T-helper 2 cell treated with Interferon-gamma antibody and Interleukin-4, amounts not matched to agents 5 μg/mL and 100 μg/mL, for 36 hours (primary cell): ENCODE measurements at regions not wholly inside any gene's neighbourhood (a gene's known extent, or its start where the extent isn't known, plus 50 kb on each side); places are given as distances from the start of the nearest gene placed in this dataset.

Experiments used
- DNase-seq: peaks from one replicate; pipeline ENCODE4 v3.0.0; 2021; ENCODE audit warnings: low spot score
- H3K27ac Mint-ChIP-seq: one replicate; pipeline ENCODE4 v1.8.0; 2021; ENCODE audit warnings: mild to moderate bottlenecking, mixed read lengths
- H3K27me3 Mint-ChIP-seq: one replicate; pipeline ENCODE4 v1.8.0; 2021; ENCODE audit warnings: low read depth, mixed read lengths
- H3K36me3 Mint-ChIP-seq: one replicate; pipeline ENCODE4 v1.8.0; 2021; ENCODE audit warnings: low read depth, mixed read lengths
- H3K4me1 Mint-ChIP-seq: one replicate; pipeline ENCODE4 v1.8.0; 2021; ENCODE audit warnings: low read depth, mixed read lengths
- H3K4me3 Mint-ChIP-seq: one replicate; pipeline ENCODE4 v1.8.0; 2022; ENCODE audit warnings: mild to moderate bottlenecking, moderate library complexity, mixed read lengths
- H3K9me3 Mint-ChIP-seq: one replicate; pipeline ENCODE4 v1.8.0; 2021; ENCODE audit warnings: mixed read lengths

DNA sequence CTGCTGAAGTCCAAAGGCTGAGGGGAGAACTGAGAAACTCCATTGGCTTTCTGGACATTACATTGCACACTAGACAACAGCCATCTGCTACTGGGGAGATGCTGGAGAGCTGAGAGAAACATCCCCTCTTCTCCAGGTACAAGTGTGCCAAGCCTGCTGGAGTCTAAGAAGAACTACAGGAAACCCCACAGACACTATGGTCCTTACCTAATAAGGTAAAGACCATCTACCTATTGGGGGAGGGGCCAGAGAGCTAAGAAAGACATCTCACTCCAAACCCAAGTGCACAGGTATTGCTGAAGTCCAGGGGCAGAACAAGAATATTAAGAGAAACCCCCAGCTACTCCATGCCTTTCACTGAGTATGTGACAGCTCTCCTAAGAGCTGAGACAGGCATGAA is 338.7 kb upstream of the NCKAP5 start:
- Mint-ChIP-seq H3K27ac (no peak overlapping the region), H3K36me3 (no peaks in the 10 kb centered on the region), H3K9me3 (peaks cover 4% of the 10 kb centered on the region), H3K4me1 (no peaks in the 10 kb centered on the region), H3K27me3 (peaks cover 2% of the 10 kb centered on the region), H3K4me3 (no peak overlapping the region)
- no peak for DNase-seq

GRCh38 chr2:133908171-133908570 is 339.9 kb upstream of the NCKAP5 start:
- peaks cover 2% of the 10 kb centered on the region for H3K27me3 Mint-ChIP-seq
- no peak overlapping the region for H3K27ac Mint-ChIP-seq
- H3K36me3 Mint-ChIP-seq = no peaks in the 10 kb centered on the region
- H3K4me3 Mint-ChIP-seq = no peak overlapping the region
- no peaks in the 10 kb centered on the region for H3K4me1 Mint-ChIP-seq
- H3K9me3 Mint-ChIP-seq = peaks cover 4% of the 10 kb centered on the region
- DNase-seq = no peak

DNA sequence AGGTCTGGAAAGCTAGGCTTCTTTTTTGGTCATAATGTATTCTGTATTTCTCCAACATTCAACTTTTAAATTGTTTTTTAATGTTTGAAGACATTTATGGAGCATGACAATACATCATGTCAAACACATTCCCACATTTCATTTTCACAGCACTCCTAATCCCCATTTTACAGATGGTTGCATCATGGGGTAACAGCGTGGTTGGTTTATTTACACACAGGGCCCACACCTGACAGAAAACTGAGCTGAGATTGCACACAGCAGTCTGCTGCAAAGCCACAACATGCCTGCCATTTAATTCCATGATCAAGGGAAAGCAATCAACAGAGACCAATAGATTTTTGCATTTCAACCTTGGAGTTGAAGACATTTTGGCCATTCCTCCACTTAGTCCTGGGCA is 335.7 kb upstream of the MGAT5 start:
- no peak for DNase-seq
- no peaks in the 10 kb centered on the region for H3K4me1 Mint-ChIP-seq
- no peaks in the 10 kb centered on the region for H3K27me3 Mint-ChIP-seq
- no peak overlapping the region for H3K27ac Mint-ChIP-seq
- H3K9me3 Mint-ChIP-seq = no peaks in the 10 kb centered on the region
- no peaks in the 10 kb centered on the region for H3K36me3 Mint-ChIP-seq
- H3K4me3 Mint-ChIP-seq = no peak overlapping the region

DNA sequence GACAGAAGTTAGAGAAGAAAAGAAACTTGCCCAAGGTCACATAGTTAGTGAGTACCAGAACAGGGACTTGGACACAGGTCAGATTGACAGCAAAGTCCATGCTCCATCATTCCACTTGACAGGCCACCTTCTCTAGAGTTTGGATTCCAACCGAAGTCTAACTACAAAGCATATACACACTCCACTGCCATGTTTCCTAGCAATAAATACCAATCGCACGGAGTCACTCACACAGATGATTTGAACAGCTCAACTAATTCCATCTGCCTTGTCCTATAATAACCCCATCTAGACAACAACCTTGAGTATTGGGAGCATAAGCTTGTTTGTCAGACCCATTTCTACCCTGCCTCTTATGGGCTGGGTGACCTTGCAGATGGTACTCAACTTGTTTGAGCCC is 334.6 kb upstream of the MGAT5 start:
- DNase-seq = no peak
- no peaks in the 10 kb centered on the region for H3K9me3 Mint-ChIP-seq

GRCh38 chr2:133927894-133928293 is 326.0 kb upstream of the MGAT5 start:
- Mint-ChIP-seq H3K27ac (no peak overlapping the region), H3K4me3 (no peak overlapping the region), H3K36me3 (no peaks in the 10 kb centered on the region), H3K9me3 (no peaks in the 10 kb centered on the region), H3K4me1 (no peaks in the 10 kb centered on the region), H3K27me3 (no peaks in the 10 kb centered on the region)
- no peak for DNase-seq

More for the DNA sequence above, 334.6 kb upstream of the MGAT5 start:
- Mint-ChIP-seq H3K4me3 (no peak overlapping the region), H3K27me3 (no peaks in the 10 kb centered on the region), H3K4me1 (no peaks in the 10 kb centered on the region), H3K27ac (no peak overlapping the region), H3K36me3 (no peaks in the 10 kb centered on the region)

DNA sequence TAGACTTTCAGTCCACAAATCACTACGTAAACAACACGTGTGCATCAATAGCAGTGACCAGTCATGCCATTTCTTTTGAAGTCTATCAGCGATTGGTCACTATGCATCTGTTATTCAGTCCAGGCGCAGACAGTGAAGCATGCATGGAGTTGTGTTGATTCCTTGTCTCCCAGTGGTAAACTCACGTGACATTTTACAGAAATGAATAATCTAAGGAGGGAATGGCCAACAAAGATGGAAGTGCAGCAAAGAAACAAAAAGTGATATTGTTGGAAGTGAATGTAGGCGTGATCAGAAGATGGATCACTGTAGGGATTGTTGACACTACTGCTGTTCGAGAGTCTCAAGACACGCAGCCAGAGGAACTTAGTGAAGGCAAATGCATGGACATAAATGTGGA is 317.8 kb upstream of the MGAT5 start:
- H3K9me3 Mint-ChIP-seq = no peaks in the 10 kb centered on the region
- H3K27ac Mint-ChIP-seq = no peak overlapping the region
- no peak overlapping the region for H3K4me3 Mint-ChIP-seq
- no peaks in the 10 kb centered on the region for H3K4me1 Mint-ChIP-seq
- DNase-seq = no peak
- no peaks in the 10 kb centered on the region for H3K36me3 Mint-ChIP-seq
- H3K27me3 Mint-ChIP-seq = peaks cover 2% of the 10 kb centered on the region

DNA sequence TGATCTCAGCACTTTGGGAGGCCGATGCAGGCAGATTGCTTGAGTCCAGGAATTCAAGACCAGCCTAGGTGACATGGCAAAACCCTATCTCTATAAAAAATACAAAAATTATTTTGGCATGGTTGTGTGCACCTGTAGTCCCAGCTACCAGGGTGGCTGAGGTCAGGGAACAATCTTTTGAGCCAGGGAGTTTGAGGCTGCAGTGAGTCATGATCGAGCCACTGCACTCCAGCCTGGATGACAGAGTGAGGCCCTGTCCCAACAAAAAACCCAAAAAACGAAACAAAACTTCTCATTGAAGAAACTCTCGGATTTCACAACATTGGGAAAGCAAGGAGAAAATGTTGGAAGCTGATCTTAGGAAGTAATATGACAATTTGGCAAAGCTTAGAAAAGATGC is 317.3 kb upstream of the MGAT5 start:
- H3K27me3 Mint-ChIP-seq = peaks cover 2% of the 10 kb centered on the region
- DNase-seq = no peak
- H3K4me3 Mint-ChIP-seq = no peak overlapping the region
- no peak overlapping the region for H3K27ac Mint-ChIP-seq
- no peaks in the 10 kb centered on the region for H3K36me3 Mint-ChIP-seq
- H3K4me1 Mint-ChIP-seq = no peaks in the 10 kb centered on the region
- H3K9me3 Mint-ChIP-seq = no peaks in the 10 kb centered on the region

DNA sequence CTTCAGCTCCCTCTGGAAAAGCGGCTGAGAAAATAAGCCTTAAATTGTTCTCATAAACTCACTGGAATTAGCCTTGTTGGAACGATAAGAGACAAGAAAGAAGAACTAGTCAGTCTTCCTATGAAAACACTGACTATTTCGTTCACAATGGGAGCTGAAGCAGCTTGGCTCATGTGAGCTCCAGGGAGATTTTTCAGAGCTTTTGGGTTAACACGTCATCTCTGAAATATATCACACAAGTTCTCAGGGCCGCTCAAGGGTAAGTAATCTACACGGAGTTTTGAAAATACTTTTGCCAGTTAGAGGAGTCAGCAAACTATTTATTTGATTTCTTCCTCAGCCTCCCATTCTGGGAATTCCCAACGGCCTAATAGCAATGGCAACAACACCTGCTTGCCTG is 316.2 kb upstream of the MGAT5 start:
- Mint-ChIP-seq H3K9me3 (no peaks in the 10 kb centered on the region), H3K27me3 (peaks cover 2% of the 10 kb centered on the region), H3K4me3 (no peak overlapping the region), H3K36me3 (no peaks in the 10 kb centered on the region), H3K4me1 (no peaks in the 10 kb centered on the region), H3K27ac (no peak overlapping the region)
- no peak for DNase-seq

DNA sequence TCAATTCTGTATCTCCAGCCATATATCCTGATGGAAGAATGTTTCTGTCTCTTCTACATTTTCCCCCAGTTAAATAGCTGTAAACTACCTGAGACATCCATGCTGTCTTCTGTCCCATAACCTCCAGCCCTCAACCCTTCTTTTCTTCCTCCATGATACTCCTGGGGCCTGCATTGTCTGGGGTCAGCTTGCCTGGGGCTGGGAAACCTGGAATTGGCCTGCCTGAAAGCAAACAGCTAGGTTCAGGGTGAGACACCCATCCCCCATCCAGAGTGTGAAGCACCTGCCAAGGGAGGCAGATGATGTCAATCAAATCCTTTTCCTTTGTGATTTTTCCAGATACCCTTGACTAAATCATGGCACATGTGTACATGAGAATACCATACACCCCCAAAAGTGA is 313.7 kb upstream of the MGAT5 start:
- DNase-seq = no peak
- Mint-ChIP-seq H3K4me3 (no peak overlapping the region), H3K27me3 (peaks cover 2% of the 10 kb centered on the region), H3K27ac (no peak overlapping the region), H3K9me3 (no peaks in the 10 kb centered on the region), H3K36me3 (no peaks in the 10 kb centered on the region), H3K4me1 (no peaks in the 10 kb centered on the region)

DNA sequence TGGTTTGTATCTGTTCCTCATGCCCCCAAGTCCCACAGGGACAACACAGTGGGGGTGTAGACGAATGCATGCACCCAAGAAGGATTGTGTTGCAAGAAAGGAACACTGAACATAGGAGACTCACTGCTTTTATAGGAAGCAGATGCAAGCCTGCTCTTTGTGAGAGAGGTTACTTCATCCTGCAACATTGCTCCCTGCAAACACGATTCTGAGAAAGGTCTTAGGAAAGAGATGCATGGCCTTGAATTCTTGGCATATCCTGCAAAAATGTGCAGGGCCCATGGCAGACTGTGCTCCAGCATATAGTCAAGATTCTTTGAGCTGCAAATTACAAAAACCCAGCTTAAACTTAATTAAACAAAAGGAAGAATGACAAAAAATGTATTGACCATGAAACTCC is 312.2 kb upstream of the MGAT5 start:
- DNase-seq = no peak
- no peaks in the 10 kb centered on the region for H3K36me3 Mint-ChIP-seq

DNA sequence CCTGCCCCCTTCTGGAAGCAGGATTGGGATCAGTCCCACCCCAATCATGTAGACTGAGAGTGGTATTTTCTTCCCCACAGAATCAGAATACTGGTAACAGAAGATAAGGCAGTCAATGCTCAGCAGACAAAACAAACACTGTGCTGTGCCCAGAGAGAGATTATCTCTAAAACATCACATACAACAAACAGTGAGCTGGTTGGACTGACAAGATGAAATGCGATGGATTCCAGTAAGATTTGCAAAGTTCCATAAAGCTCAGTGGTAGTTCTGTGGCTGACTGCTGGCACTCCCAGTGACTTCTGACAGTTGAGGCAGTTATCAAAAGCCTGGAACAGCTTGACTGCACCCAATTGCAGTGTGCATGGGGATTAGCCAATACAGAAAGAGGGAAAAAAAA is 311.5 kb upstream of the MGAT5 start:
- Mint-ChIP-seq H3K4me1 (no peaks in the 10 kb centered on the region), H3K27me3 (no peaks in the 10 kb centered on the region), H3K4me3 (no peak overlapping the region), H3K36me3 (no peaks in the 10 kb centered on the region), H3K9me3 (no peaks in the 10 kb centered on the region), H3K27ac (no peak overlapping the region)
- DNase-seq = no peak

More for the DNA sequence above, 312.2 kb upstream of the MGAT5 start:
- H3K27me3 Mint-ChIP-seq = peaks cover 2% of the 10 kb centered on the region
- no peak overlapping the region for H3K4me3 Mint-ChIP-seq
- no peaks in the 10 kb centered on the region for H3K9me3 Mint-ChIP-seq
- H3K4me1 Mint-ChIP-seq = no peaks in the 10 kb centered on the region
- no peak overlapping the region for H3K27ac Mint-ChIP-seq

- Mint-ChIP-seq H3K27me3 (no peaks in the 10 kb centered on the region), H3K4me1 (no peaks in the 10 kb centered on the region), H3K27ac (no peak overlapping the region), H3K9me3 (no peaks in the 10 kb centered on the region), H3K4me3 (no peak overlapping the region), H3K36me3 (no peaks in the 10 kb centered on the region)
- DNase-seq = no peak
These were observed 310.8 kb upstream of the MGAT5 start for GRCh38 chr2:133943108-133943507.

DNA sequence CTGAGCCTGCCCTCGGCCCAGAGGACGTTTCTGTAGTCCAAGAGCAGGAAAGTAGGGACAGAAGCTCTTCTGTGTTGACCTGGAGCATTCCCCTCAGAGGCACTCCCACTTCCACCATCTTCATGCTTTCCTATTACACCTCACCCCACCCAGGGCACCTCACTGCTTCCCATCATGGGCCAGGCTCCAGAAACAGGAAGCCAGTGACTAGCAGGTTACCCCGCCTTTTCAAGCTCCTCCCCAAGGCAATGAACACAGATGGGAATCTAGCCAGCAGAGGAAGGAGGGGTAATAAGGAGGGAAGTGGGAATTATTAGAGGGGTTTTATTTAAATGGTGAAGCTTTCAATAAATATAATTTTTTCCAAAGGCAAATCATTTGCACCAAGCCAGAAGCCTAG is 308.8 kb upstream of the MGAT5 start:
- Mint-ChIP-seq H3K4me3 (no peak overlapping the region), H3K9me3 (no peaks in the 10 kb centered on the region), H3K36me3 (no peaks in the 10 kb centered on the region), H3K4me1 (no peaks in the 10 kb centered on the region), H3K27ac (no peak overlapping the region), H3K27me3 (no peaks in the 10 kb centered on the region)
- DNase-seq = no peak

DNA sequence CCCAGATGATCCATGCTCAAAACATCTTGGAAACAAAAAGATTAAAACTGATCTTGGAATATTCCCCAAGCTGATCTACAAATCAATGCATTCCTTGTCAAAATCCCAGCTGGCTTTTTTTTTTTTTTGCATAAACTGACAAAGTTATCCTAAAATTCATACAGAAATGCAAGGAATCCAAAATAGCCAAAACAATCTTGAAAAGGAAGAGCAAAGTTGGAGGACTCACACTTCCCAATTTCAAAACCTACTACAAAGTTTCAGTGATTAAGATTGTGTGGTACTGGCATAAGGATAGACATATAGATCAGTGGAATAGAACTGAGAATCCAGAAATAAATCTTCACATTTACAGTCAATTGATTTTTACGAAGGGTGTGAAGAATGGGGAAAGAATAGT is 306.8 kb upstream of the MGAT5 start:
- Mint-ChIP-seq H3K27me3 (peaks cover 2% of the 10 kb centered on the region), H3K4me1 (no peaks in the 10 kb centered on the region), H3K36me3 (no peaks in the 10 kb centered on the region), H3K4me3 (no peak overlapping the region), H3K9me3 (no peaks in the 10 kb centered on the region), H3K27ac (no peak overlapping the region)
- DNase-seq = no peak

DNA sequence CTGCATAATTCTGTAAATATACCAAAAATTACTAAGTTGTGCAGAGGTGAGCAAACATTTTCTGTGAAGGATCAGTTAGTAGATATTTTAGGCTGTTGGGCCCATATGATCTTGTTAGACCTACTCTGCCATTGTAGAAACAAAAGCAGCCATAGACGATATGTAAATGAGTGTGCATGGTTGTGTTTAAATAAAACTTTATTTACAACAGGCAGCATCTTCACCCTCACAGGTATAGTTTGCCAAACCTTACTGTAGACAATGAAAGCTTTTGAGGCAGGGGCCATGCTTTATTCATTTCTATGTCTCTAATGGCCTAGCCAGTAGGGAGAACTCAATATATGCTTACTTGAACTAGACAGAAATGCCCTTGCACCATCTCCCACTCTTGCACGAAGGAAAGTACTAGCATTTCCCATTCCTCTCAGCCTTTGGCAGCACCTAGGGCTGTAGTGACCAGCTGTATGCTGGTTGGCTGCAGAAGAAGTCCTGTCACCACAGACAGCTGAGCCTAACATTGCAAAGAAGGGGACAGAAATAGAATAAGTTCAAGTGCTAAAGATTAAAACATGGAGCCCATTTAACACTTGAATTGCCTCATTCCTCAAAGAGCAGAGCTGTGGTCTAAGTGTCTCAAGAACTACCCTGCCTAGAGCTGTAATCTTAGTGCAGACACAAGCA is 305.1 kb upstream of the MGAT5 start:
- Mint-ChIP-seq H3K36me3 (no peaks in the 10 kb centered on the region), H3K27me3 (peaks cover 2% of the 10 kb centered on the region), H3K27ac (no peak overlapping the region), H3K9me3 (no peaks in the 10 kb centered on the region), H3K4me1 (no peaks in the 10 kb centered on the region), H3K4me3 (no peak overlapping the region)
- no peak for DNase-seq
